Mammary epithelial cell (primary cell): ENCODE measurements at regions not wholly inside any gene's neighbourhood (a gene's known extent, or its start where the extent isn't known, plus 50 kb on each side); places are given as distances from the start of the nearest gene placed in this dataset.

Experiments used
- CTCF ChIP-seq, 2 donors: IDR thresholded peaks in 1 of 2; conservative IDR thresholded peaks in 1 of 2; 2 replicates each; pipeline ENCODE4 v1.5.1; 2011 to 2012; ENCODE audit warnings: inconsistent platforms in 2 of 2, low read length in 2 of 2, mild to moderate bottlenecking in 2 of 2, control low read depth in 1 of 2, low read depth in 1 of 2; ENCODE audit not compliant: insufficient read depth in 1 of 2; ENCODE audit errors: extremely low read depth in 1 of 2
- EZH2 ChIP-seq: IDR thresholded peaks from 2 replicates; pipeline ENCODE4 v1.6.1; 2012; ENCODE audit warnings: low read length, inconsistent platforms, borderline replicate concordance

- TF ChIP-seq CTCF (conservative IDR thresholded peaks at IDR 0.05 in 1 of 2, IDR thresholded peaks at IDR 0.05 in 1 of 2; ENCODE audit: extremely low read depth in 1 of 2, insufficient read depth in 1 of 2, low read depth in 1 of 2, low read length in 2 of 2) (no peak), EZH2 (no peak)
These were observed 54.0 kb upstream of the NEURL1B start for GRCh38 chr5:172587061-172587405.
